Iris pigment epithelial cell (primary cell): ENCODE measurements at regions not wholly inside any gene's neighbourhood (a gene's known extent, or its start where the extent isn't known, plus 50 kb on each side); places are given as distances from the start of the nearest gene placed in this dataset.

Experiments used
- DNase-seq: peaks from one replicate; pipeline ENCODE4 v3.0.0-alpha.2; 2011; ENCODE audit warnings: low read depth

GRCh38 chr15:53400986-53401385, 358.5 kb downstream of the WDR72 start:
- no peak for DNase-seq

GRCh38 chr15:53397041-53397616, 362.3 kb downstream of the WDR72 start:
- no peak for DNase-seq

- DNase-seq = no peak
Observed at GRCh38 chr15:53395871-53396270, 363.6 kb downstream of the WDR72 start.

- no peak for DNase-seq
Observed at GRCh38 chr15:53390549-53390948, 368.9 kb downstream of the WDR72 start.

- no peak for DNase-seq
Observed at GRCh38 chr15:53389271-53390037, 370.0 kb downstream of the WDR72 start.

GRCh38 chr15:53384417-53384816, 375.0 kb downstream of the WDR72 start:
- DNase-seq = no peak

- DNase-seq = no peak
Observed at GRCh38 chr15:53378096-53378800, 381.2 kb downstream of the WDR72 start.

GRCh38 chr15:53367740-53368139, 391.7 kb downstream of the WDR72 start:
- no peak for DNase-seq

- no peak for DNase-seq
Observed at GRCh38 chr15:53360881-53361280, 398.6 kb downstream of the WDR72 start.

GRCh38 chr15:53359038-53359437, 400.4 kb downstream of the WDR72 start:
- no peak for DNase-seq

- DNase-seq = no peak
Observed at GRCh38 chr15:53354874-53355273, 404.6 kb downstream of the WDR72 start.

GRCh38 chr15:53351373-53351772, 408.1 kb downstream of the WDR72 start:
- no peak for DNase-seq

GRCh38 chr15:53346583-53346982, 412.9 kb downstream of the WDR72 start:
- DNase-seq = no peak

- DNase-seq = no peak
Observed at GRCh38 chr15:53331328-53332190, 427.9 kb downstream of the WDR72 start.

GRCh38 chr15:53328341-53328740, 431.1 kb downstream of the WDR72 start:
- no peak for DNase-seq

GRCh38 chr15:53324061-53324460, 435.4 kb downstream of the WDR72 start:
- no peak for DNase-seq

GRCh38 chr15:53323191-53323590, 436.3 kb downstream of the WDR72 start:
- DNase-seq = no peak

GRCh38 chr15:53320816-53321215, 438.6 kb downstream of the WDR72 start:
- no peak for DNase-seq

- DNase-seq = no peak
Observed at GRCh38 chr15:53312707-53313106, 446.8 kb downstream of the WDR72 start.

- no peak for DNase-seq
Observed at GRCh38 chr15:53310709-53311108, 448.8 kb downstream of the WDR72 start.

- no peak for DNase-seq
Observed at GRCh38 chr15:53307952-53308624, 451.4 kb downstream of the WDR72 start.

- DNase-seq = no peak
Observed at GRCh38 chr15:53305554-53305953, 453.9 kb downstream of the WDR72 start.
